ENCODE measurements at regions not wholly inside any gene's neighbourhood (a gene's known extent, or its start where the extent isn't known, plus 50 kb on each side); places are given as distances from the start of the nearest gene placed in this dataset.
"Not testable (repeated sequence)": the region's sequence is repeated elsewhere in the genome, so short reads cannot be mapped to it uniquely, and the experiment has no call there.

DNA sequence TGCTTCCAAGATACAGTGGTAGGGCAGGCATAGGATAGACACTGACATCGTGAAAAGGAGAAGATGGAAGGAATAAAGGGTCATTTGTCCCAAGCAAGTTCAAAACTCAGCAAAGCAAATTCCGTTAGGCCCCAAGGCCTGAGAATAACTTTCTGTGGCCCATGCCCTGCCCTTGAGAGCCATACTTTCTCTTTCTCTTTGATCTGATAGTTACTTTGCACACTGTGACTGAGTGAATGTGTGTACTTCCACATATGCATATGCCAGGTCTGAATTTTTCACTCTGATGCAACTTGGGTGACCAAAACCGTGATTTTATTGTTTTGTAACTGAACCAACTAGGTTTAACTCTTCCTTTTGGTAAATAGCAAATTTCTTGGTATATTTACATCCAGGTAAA, 371.5 kb downstream of the RAB38 start:
- Histone ChIP-seq H3K27me3 (ENCODE audit: insufficient read depth in 3 of 3, low read length in 2 of 3) (no peaks in the 10 kb centered on the region), H3K36me3 (ENCODE audit: insufficient read depth in 1 of 2, low read depth in 1 of 2) (no peaks in the 10 kb centered on the region), H3K4me3 (no peak overlapping the region), H3K9me3 (peaks cover 3% of the 10 kb centered on the region), H3K4me1 (no peaks in the 10 kb centered on the region), H3K27ac (no peak overlapping the region)
- DNase-seq (no peak), ATAC-seq (no peak)
- intact Hi-C loops (cut with DNase I), result no loop called here
- TF ChIP-seq, protein P1, sequence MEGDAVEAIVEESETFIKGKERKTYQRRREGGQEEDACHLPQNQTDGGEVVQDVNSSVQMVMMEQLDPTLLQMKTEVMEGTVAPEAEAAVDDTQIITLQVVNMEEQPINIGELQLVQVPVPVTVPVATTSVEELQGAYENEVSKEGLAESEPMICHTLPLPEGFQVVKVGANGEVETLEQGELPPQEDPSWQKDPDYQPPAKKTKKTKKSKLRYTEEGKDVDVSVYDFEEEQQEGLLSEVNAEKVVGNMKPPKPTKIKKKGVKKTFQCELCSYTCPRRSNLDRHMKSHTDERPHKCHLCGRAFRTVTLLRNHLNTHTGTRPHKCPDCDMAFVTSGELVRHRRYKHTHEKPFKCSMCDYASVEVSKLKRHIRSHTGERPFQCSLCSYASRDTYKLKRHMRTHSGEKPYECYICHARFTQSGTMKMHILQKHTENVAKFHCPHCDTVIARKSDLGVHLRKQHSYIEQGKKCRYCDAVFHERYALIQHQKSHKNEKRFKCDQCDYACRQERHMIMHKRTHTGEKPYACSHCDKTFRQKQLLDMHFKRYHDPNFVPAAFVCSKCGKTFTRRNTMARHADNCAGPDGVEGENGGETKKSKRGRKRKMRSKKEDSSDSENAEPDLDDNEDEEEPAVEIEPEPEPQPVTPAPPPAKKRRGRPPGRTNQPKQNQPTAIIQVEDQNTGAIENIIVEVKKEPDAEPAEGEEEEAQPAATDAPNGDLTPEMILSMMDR (IDR thresholded peaks at IDR 0.05), result no peak
- WGBS, 3 donors, result 72 to 76% (median 76%) methylated on average over 3 of the region's 3 CpGs

DNA sequence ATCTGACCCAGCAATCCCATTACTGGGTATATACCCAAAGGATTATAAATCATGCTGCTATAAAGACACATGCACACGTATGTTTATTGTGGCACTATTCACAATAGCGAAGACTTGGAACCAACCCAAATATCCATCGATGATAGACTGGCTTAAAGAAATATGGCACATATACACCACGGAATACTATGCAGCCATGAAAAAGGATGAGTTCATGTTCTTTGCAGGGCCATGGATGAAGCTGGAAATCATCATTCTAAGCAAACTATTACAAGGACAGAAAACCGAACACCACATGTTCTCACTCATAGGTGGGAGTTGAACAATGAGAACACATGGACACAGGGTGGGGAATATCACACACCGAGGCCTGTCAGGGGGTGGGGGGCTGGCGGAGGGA, 390.4 kb downstream of the RAB38 start:
- not testable (repeated sequence) for ATAC-seq; H3K27me3 ChIP-seq (ENCODE audit: insufficient read depth in 3 of 3, low read length in 2 of 3); H3K4me1 ChIP-seq; DNase-seq; H3K36me3 ChIP-seq (ENCODE audit: insufficient read depth in 1 of 2, low read depth in 1 of 2); H3K9me3 ChIP-seq; H3K4me3 ChIP-seq; H3K27ac ChIP-seq
- WGBS, 3 donors, result 83 to 89% (median 88%) methylated on average over 7 of the region's 7 CpGs
- intact Hi-C loops (cut with DNase I), result loop anchor here in 1 of 2 donors (5.0 to 10.0 kb wide), 2 partner anchors 43 to 60 kb away; no protein-coding TSS in a partner anchor

DNA sequence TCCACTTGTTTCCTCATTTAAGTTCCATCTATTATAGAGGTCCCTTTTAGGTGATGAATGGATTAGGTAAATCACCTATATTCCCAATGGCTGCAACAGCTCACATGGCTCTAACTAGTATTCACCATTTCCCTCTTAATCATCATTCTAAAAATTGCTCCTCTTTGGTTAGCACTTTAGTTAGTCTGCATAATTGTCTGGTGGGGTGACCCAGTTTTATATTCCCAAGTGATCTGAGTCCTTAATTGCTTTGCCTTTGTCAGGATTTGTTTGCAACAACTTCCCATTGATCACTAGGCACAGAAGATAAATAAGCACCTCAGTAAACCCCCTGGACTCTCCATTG, 395.2 kb downstream of the RAB38 start:
- Histone ChIP-seq H3K4me3 (no peak overlapping the region), H3K27me3 (ENCODE audit: insufficient read depth in 3 of 3, low read length in 2 of 3) (no peaks in the 10 kb centered on the region), H3K36me3 (ENCODE audit: insufficient read depth in 1 of 2, low read depth in 1 of 2) (no peaks in the 10 kb centered on the region), H3K9me3 (no peaks in the 10 kb centered on the region), H3K4me1 (peaks cover 16% of the 10 kb centered on the region), H3K27ac (peak overlapping the region; percentile 76)
- no peak for DNase-seq
- ATAC-seq, result peak; percentile 86 to 94 (median 88)
- TF ChIP-seq, protein P1 (IDR thresholded peaks at IDR 0.05), result no peak
- intact Hi-C loops (cut with DNase I), result loop anchor here in 1 of 2 donors (10.0 kb wide), 1 partner anchor 65 kb away; no protein-coding TSS in a partner anchor

GRCh38 chr11:87779276-87780067, 395.8 kb downstream of the RAB38 start:
- no peaks in the 10 kb centered on the region for H3K27me3 ChIP-seq (ENCODE audit: insufficient read depth in 3 of 3, low read length in 2 of 3)
- WGBS, 3 donors, result 9 to 21% (median 15%) methylated on average over 2 of the region's 2 CpGs
- no peaks in the 10 kb centered on the region for H3K9me3 ChIP-seq
- TF ChIP-seq, protein P1 (IDR thresholded peaks at IDR 0.05), result no peak
- peaks cover 16% of the 10 kb centered on the region for H3K4me1 ChIP-seq
- peak overlapping the region; percentile 76 for H3K27ac ChIP-seq
- H3K4me3 ChIP-seq, result no peak overlapping the region
- ATAC-seq (peak; percentile 95 to 98 (median 97)), DNase-seq (no peak)
- H3K36me3 ChIP-seq (ENCODE audit: insufficient read depth in 1 of 2, low read depth in 1 of 2), result no peaks in the 10 kb centered on the region
- intact Hi-C loops (cut with DNase I), result loop anchor here in 1 of 2 donors (10.0 kb wide), 1 partner anchor 65 kb away; no protein-coding TSS in a partner anchor

DNA sequence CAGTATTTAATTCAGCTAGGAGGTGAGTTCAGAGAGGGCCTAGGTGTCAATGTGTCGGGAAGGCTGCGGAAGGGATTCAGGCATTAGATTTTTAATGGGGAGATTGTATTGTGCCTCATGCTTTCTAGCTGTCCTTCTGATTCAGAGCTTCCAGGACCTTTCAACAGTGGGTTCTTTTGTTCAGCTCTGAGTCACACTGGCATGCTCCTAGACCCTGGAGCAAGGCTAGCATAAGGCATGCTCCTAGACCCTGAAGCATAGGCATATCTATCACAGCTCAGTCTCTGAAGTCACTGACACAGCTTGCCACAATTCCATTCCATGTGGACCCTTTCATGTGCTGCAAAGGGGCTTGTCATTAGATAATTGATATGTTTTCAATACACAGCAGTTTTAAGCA, 396.9 kb downstream of the RAB38 start:
- no peaks in the 10 kb centered on the region for H3K36me3 ChIP-seq (ENCODE audit: insufficient read depth in 1 of 2, low read depth in 1 of 2)
- peaks cover 16% of the 10 kb centered on the region for H3K4me1 ChIP-seq
- intact Hi-C loops (cut with DNase I), result no loop called here
- H3K27ac ChIP-seq, result no peak overlapping the region
- no peaks in the 10 kb centered on the region for H3K27me3 ChIP-seq (ENCODE audit: insufficient read depth in 3 of 3, low read length in 2 of 3)
- peak in 1 of 4 donors; percentile 28 for ATAC-seq
- no peak for DNase-seq
- no peak overlapping the region for H3K4me3 ChIP-seq
- 85 to 94% (median 92%) methylated on average over 2 of the region's 2 CpGs for WGBS, 3 donors
- TF ChIP-seq, protein P1 (IDR thresholded peaks at IDR 0.05), result no peak
- H3K9me3 ChIP-seq, result no peaks in the 10 kb centered on the region

Measured in psoas muscle (tissue), 7 donors.